Cardiac fibroblast (primary cell): ENCODE measurements at regions not wholly inside any gene's neighbourhood (a gene's known extent, or its start where the extent isn't known, plus 50 kb on each side); places are given as distances from the start of the nearest gene placed in this dataset.
A peak's percentile ranks its signal among the peaks of the same experiment; 100 is the strongest.

Source experiments
- DNase-seq, 2 donors: peaks; one replicate each; pipeline versions ENCODE4 v3.0.0 to v3.0.0-alpha.2; 2010; ENCODE audit warnings: low read depth in 2 of 2
- H3K4me3 ChIP-seq, 2 donors: replicated peaks in 1 of 2; 1 replicate in 1 of 2; 2 replicates in 1 of 2; pipeline ENCODE4 v1.5.1; 2011; ENCODE audit warnings: low read depth in 2 of 2, low read length in 2 of 2, mild to moderate bottlenecking in 2 of 2, moderate library complexity in 1 of 2
- CTCF ChIP-seq: IDR thresholded peaks from one replicate; pipeline ENCODE4 v1.5.1; 2011; ENCODE audit warnings: low read depth, mild to moderate bottlenecking, low read length, inconsistent platforms

GRCh38 chr2:60267122-60267521, 286.3 kb downstream of the BCL11A start:
- no peak overlapping the region for H3K4me3 ChIP-seq
- DNase-seq = no peak
- TF ChIP-seq CTCF = no peak

GRCh38 chr2:60262178-60262577, 291.3 kb downstream of the BCL11A start:
- no peak for DNase-seq
- TF ChIP-seq CTCF = no peak
- no peak overlapping the region for H3K4me3 ChIP-seq

DNA sequence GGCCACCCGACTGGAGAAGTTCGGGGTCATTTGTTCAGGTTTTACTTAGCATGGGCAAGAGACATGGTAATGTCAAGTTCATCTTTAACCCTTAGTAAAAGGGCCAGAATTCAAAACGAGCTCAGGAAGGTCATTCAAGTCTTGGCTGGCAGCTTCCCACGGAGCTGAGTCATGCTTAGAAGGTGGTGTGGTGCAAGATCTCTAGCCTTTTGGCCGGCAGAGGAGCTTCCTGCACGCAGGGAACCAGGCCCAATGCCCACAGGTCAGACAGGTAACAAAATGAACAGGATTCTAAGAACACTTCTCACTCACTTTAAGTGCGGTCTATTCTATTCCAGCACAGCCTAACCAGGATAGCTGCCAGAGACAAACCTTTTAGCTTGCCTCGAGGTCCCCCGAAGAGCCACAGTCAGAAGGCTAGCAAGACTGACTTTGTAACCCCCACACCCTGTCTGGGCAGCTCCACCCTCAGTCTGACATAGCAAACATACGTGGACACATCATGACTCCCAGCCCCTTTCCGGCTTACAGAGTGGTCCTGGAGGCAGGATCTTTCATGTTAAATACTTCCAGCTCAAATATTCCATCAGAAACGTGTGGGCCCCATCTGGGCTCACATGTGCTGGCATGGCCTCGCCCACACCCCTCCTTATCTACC, 292.7 kb downstream of the BCL11A start:
- TF ChIP-seq CTCF = no peak
- peak in 1 of 2 donors; percentile 2 for DNase-seq
- no peak overlapping the region for H3K4me3 ChIP-seq

GRCh38 chr2:60259781-60260180, 293.7 kb downstream of the BCL11A start:
- DNase-seq = no peak
- no peak for TF ChIP-seq CTCF
- H3K4me3 ChIP-seq = no peak overlapping the region

GRCh38 chr2:60252581-60253150, 300.8 kb downstream of the BCL11A start:
- H3K4me3 ChIP-seq = no peak overlapping the region
- TF ChIP-seq CTCF = no peak
- DNase-seq = no peak

DNA sequence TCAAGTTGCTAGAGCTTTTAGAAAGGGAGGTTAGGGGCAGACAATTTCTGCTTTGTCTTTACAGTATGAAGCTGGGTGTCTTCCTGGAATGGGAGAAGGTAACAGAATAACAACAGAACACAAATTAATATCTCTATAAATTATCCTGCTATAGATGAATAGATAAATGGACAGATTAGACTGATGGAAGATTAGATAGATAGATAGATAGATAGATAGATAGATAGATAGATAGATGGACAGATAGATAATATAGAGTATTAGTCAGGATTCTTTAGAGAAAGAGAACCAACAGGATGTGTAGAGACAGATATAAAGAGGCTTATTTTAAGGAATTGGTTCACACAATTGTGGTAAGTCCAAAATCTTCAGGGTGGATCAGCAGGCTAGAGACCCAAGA, 302.2 kb downstream of the BCL11A start:
- H3K4me3 ChIP-seq = no peak overlapping the region
- no peak for DNase-seq

More for the DNA sequence above, 302.2 kb downstream of the BCL11A start:
- TF ChIP-seq CTCF = no peak
